WTC11 (cell line): ENCODE measurements at regions not wholly inside any gene's neighbourhood (a gene's known extent, or its start where the extent isn't known, plus 50 kb on each side); places are given as distances from the start of the nearest gene placed in this dataset.

Experiments used
- ATF1 ChIP-seq: sonication (generic); formaldehyde crosslinking; IDR thresholded peaks from 2 replicates; pipeline ENCODE4 v1.8.1; 2023; ENCODE audit warnings: mild to moderate bottlenecking, moderate library complexity, missing genetic modification reagents
- CTCF ChIP-seq: fragments of 200-600 bp; IDR thresholded peaks from 2 replicates; pipeline ENCODE4 v1.8.0; 2022; ENCODE audit warnings: antibody characterized with exemption
- FOXJ3 ChIP-seq: sonication (generic); formaldehyde crosslinking; IDR thresholded peaks from 2 replicates; pipeline ENCODE4 v1.9.0; 2021; ENCODE audit warnings: missing genetic modification reagents, mild to moderate bottlenecking, borderline replicate concordance
- NR1H2 ChIP-seq: sonication (generic); formaldehyde crosslinking; IDR thresholded peaks from 2 replicates; pipeline ENCODE4 v1.9.0; 2021; ENCODE audit warnings: mild to moderate bottlenecking, moderate library complexity, missing genetic modification reagents
- SMAD3 ChIP-seq: sonication (generic); formaldehyde crosslinking; IDR thresholded peaks from 2 replicates; pipeline ENCODE4 v1.8.0; 2022; ENCODE audit warnings: missing genetic modification reagents, mild to moderate bottlenecking, borderline replicate concordance
- TEAD4 ChIP-seq: sonication (generic); formaldehyde crosslinking; IDR thresholded peaks from 2 replicates; pipeline ENCODE4 v1.8.0; 2022; ENCODE audit warnings: mild to moderate bottlenecking, missing genetic modification reagents
- TP53 ChIP-seq: sonication (generic); formaldehyde crosslinking; IDR thresholded peaks from 2 replicates; pipeline ENCODE4 v1.8.1; 2023; ENCODE audit warnings: mild to moderate bottlenecking, missing genetic modification reagents
- ZNF121 ChIP-seq: sonication (generic); formaldehyde crosslinking; IDR thresholded peaks from 2 replicates; pipeline ENCODE4 v1.8.0; 2023; ENCODE audit warnings: missing genetic modification reagents
- TF ChIP-seq, protein P1 (sequence below): sonication (generic); formaldehyde crosslinking; IDR thresholded peaks from 2 replicates; pipeline ENCODE4 v1.8.1; 2023; ENCODE audit warnings: mild to moderate bottlenecking, missing genetic modification reagents, moderate library complexity
- TF ChIP-seq, protein P2 (sequence below): sonication (generic); formaldehyde crosslinking; IDR thresholded peaks from 2 replicates; pipeline ENCODE4 v1.8.1; 2023; ENCODE audit warnings: mild to moderate bottlenecking, missing genetic modification reagents
- TF ChIP-seq, protein P3 (sequence below): sonication (generic); formaldehyde crosslinking; conservative IDR thresholded peaks from 2 replicates; pipeline ENCODE4 v1.8.1; 2023; ENCODE audit warnings: mild to moderate bottlenecking, low read depth, missing genetic modification reagents, moderate library complexity

GRCh38 chr9:108479989-108480652 is 375.7 kb downstream of the ACTL7B start:
- TF ChIP-seq ZNF121 (CRISPR knock-in tag) = no peak
- TF ChIP-seq CTCF = no peak
- no peak for TF ChIP-seq SMAD3
- TF ChIP-seq, protein P1, sequence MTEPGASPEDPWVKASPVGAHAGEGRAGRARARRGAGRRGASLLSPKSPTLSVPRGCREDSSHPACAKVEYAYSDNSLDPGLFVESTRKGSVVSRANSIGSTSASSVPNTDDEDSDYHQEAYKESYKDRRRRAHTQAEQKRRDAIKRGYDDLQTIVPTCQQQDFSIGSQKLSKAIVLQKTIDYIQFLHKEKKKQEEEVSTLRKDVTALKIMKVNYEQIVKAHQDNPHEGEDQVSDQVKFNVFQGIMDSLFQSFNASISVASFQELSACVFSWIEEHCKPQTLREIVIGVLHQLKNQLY (CRISPR knock-in tag) = no peak
- no peak for TF ChIP-seq TEAD4
- no peak for TF ChIP-seq TP53 (CRISPR knock-in tag)
- TF ChIP-seq NR1H2 (CRISPR knock-in tag) = no peak
- TF ChIP-seq, protein P2, sequence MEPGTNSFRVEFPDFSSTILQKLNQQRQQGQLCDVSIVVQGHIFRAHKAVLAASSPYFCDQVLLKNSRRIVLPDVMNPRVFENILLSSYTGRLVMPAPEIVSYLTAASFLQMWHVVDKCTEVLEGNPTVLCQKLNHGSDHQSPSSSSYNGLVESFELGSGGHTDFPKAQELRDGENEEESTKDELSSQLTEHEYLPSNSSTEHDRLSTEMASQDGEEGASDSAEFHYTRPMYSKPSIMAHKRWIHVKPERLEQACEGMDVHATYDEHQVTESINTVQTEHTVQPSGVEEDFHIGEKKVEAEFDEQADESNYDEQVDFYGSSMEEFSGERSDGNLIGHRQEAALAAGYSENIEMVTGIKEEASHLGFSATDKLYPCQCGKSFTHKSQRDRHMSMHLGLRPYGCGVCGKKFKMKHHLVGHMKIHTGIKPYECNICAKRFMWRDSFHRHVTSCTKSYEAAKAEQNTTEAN = no peak
- TF ChIP-seq ATF1 (CRISPR knock-in tag) = no peak
- no peak for TF ChIP-seq FOXJ3 (CRISPR knock-in tag)
- TF ChIP-seq, protein P3, sequence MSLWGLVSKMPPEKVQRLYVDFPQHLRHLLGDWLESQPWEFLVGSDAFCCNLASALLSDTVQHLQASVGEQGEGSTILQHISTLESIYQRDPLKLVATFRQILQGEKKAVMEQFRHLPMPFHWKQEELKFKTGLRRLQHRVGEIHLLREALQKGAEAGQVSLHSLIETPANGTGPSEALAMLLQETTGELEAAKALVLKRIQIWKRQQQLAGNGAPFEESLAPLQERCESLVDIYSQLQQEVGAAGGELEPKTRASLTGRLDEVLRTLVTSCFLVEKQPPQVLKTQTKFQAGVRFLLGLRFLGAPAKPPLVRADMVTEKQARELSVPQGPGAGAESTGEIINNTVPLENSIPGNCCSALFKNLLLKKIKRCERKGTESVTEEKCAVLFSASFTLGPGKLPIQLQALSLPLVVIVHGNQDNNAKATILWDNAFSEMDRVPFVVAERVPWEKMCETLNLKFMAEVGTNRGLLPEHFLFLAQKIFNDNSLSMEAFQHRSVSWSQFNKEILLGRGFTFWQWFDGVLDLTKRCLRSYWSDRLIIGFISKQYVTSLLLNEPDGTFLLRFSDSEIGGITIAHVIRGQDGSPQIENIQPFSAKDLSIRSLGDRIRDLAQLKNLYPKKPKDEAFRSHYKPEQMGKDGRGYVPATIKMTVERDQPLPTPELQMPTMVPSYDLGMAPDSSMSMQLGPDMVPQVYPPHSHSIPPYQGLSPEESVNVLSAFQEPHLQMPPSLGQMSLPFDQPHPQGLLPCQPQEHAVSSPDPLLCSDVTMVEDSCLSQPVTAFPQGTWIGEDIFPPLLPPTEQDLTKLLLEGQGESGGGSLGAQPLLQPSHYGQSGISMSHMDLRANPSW (CRISPR knock-in tag) = no peak
